ENCODE measurements at regions not wholly inside any gene's neighbourhood (a gene's known extent, or its start where the extent isn't known, plus 50 kb on each side); places are given as distances from the start of the nearest gene placed in this dataset.

DNA sequence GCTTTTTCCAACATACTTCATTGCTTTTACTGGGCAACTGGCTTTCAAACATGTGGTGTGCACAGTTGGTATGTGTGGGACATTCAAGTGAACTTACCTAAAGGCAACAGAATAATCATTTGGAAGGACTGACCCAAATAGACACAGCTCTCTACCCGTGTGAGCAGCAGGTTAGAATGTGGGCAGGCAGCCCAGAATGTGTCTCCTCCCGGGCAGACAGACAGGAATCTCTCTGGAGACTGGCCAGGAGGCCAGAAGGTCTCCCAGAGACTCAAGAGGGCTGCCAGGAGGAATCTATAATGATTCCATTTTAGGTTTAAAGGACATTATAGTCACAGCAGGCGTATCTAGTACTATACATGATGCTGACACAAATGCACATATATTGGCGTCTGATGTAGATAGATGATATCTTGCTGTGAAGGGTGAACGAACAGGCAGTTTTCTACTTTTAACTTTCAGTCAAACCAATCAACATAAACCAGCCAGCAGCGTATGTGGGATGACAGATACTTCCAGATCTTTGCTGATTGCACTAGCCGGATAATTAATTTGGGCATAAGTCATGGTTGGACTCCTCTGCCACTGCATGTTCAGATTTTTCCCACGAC, 297.4 kb upstream of the ZNF608 start:
- ATAC-seq: no peak
- CTCF ChIA-PET: no interaction called here
- POLR2A ChIA-PET: no interaction called here
- no peak overlapping the region for H3K27ac Mint-ChIP-seq
- no peak for DNase-seq
- H3K4me3 Mint-ChIP-seq: no peak overlapping the region
- H3K9me3 Mint-ChIP-seq (ENCODE audit: insufficient read depth): no peaks in the 10 kb centered on the region
- H3K27me3 Mint-ChIP-seq (ENCODE audit: low read depth): no peaks in the 10 kb centered on the region
- no peaks in the 10 kb centered on the region for H3K36me3 Mint-ChIP-seq (ENCODE audit: low read depth)
- H3K4me1 Mint-ChIP-seq (ENCODE audit: low read depth): no peaks in the 10 kb centered on the region

DNA sequence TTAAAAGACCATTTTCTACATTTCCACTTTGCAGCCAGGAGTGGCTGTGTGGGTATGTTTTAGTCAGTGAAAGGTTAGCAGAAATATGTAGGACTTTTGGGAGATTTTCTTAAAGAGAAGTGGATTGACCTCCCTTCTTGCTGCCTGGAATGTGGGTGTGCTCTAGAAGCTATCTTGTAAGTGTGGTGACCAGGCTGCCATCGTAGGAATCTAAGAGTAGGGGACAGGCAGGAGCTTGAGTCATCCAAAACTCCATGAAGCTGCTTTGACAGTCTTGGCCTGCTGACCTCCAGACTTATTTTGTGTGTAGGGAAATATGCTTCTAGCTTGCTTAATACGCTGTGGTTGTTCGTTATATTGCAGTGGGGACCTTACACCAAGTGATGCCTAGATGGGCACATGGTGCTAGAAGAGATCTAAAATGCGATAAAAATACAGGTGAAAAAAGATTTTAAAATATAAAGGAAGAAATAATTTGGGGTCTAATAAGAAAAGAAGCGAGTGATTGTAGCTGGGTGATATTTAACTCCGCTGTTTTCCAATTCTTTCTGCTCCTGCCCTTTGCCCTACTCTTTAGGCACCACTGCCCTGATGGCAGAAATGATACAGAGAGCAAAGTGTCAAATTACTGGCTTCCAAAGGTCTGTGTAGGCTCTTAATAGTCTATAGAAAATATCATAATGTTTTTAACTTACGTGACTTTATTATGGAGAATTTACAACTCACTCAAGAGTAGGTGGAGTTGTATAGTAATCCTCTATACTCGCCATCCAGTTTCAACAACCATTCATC, 298.2 kb upstream of the ZNF608 start:
- Mint-ChIP-seq H3K27ac (no peak overlapping the region), H3K27me3 (ENCODE audit: low read depth) (no peaks in the 10 kb centered on the region), H3K9me3 (ENCODE audit: insufficient read depth) (no peaks in the 10 kb centered on the region), H3K4me1 (ENCODE audit: low read depth) (no peaks in the 10 kb centered on the region), H3K4me3 (no peak overlapping the region), H3K36me3 (ENCODE audit: low read depth) (no peaks in the 10 kb centered on the region)
- no peak for DNase-seq
- ChIA-PET CTCF (no interaction called here), POLR2A (no interaction called here)
- ATAC-seq: no peak

DNA sequence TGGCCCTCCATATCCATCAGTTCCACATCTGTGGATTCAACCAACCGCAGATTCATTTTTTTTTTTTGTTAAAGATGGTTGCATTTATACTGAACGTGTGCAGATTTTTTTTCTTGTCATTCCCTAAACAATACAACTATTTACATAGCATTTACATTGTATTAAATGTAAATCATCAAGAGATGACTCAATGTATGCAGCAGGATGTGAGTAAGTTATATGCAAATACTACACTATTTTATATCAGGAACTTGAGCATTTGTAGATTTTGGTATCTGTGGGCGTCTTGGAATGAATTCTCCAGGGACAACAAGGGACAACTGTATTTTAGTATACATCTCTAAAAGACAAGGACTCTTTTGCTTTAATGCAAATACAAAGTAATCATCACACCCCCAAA, 299.2 kb upstream of the ZNF608 start:
- ATAC-seq (no peak), DNase-seq (no peak)
- no peaks in the 10 kb centered on the region for H3K36me3 Mint-ChIP-seq (ENCODE audit: low read depth)
- no peak overlapping the region for H3K4me3 Mint-ChIP-seq
- no peak overlapping the region for H3K27ac Mint-ChIP-seq
- POLR2A ChIA-PET: no interaction called here
- CTCF ChIA-PET: no interaction called here
- no peaks in the 10 kb centered on the region for H3K9me3 Mint-ChIP-seq (ENCODE audit: insufficient read depth)
- H3K4me1 Mint-ChIP-seq (ENCODE audit: low read depth): no peaks in the 10 kb centered on the region
- H3K27me3 Mint-ChIP-seq (ENCODE audit: low read depth): no peaks in the 10 kb centered on the region

DNA sequence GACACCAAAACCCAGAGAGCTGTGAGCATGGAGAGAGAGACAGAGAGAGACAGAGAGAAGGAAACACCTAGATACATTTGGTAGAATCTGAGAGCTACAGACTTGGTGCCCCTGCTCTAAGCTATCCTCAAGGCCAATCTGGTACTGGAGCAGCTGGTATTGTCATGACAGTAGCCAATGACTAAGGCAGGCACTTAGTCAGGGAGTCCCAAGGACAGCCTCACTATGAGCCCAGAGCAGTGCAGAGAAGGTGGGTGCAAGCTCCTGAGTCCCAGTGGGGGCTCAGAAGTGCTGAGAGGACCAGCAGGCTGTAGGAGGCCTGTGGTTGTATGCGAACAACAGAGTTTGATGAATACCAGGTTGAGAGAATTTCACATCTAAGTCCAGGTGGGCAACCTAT, 300.4 kb upstream of the ZNF608 start:
- no peak overlapping the region for H3K4me3 Mint-ChIP-seq
- H3K36me3 Mint-ChIP-seq (ENCODE audit: low read depth): no peaks in the 10 kb centered on the region
- no peak for DNase-seq
- ChIA-PET POLR2A (interaction anchor here (0.6 kb wide), 1 partner anchor 46 kb away, joined by 3 read pairs; no protein-coding TSS in a partner anchor), CTCF (no interaction called here)
- no peak overlapping the region for H3K27ac Mint-ChIP-seq
- no peak for ATAC-seq
- no peaks in the 10 kb centered on the region for H3K4me1 Mint-ChIP-seq (ENCODE audit: low read depth)
- no peaks in the 10 kb centered on the region for H3K27me3 Mint-ChIP-seq (ENCODE audit: low read depth)
- H3K9me3 Mint-ChIP-seq (ENCODE audit: insufficient read depth): no peaks in the 10 kb centered on the region

DNA sequence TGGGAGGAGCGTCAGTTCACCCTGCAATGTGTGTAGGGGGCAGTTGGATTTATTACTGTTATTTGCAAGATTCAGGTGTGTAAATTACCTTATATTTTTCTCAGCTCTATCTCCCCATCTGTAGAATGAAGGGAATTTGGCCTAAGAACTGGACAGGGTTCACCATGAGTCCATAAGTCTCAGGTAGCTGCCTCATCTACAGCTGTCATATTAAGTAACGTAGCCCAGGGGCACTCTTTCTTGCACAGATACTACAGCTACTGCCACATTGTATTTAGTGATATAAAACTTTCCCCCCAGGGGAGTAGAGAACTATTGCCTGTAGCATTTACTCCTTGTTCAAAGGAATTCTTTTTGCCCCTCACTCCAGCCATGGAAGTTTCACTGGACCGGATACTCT, 301.4 kb upstream of the ZNF608 start:
- ChIA-PET CTCF (no interaction called here), POLR2A (no interaction called here)
- H3K4me3 Mint-ChIP-seq: no peak overlapping the region
- H3K27me3 Mint-ChIP-seq (ENCODE audit: low read depth): no peaks in the 10 kb centered on the region
- H3K36me3 Mint-ChIP-seq (ENCODE audit: low read depth): no peaks in the 10 kb centered on the region
- ATAC-seq (no peak), DNase-seq (no peak)
- H3K4me1 Mint-ChIP-seq (ENCODE audit: low read depth): no peaks in the 10 kb centered on the region
- no peaks in the 10 kb centered on the region for H3K9me3 Mint-ChIP-seq (ENCODE audit: insufficient read depth)
- H3K27ac Mint-ChIP-seq: no peak overlapping the region

DNA sequence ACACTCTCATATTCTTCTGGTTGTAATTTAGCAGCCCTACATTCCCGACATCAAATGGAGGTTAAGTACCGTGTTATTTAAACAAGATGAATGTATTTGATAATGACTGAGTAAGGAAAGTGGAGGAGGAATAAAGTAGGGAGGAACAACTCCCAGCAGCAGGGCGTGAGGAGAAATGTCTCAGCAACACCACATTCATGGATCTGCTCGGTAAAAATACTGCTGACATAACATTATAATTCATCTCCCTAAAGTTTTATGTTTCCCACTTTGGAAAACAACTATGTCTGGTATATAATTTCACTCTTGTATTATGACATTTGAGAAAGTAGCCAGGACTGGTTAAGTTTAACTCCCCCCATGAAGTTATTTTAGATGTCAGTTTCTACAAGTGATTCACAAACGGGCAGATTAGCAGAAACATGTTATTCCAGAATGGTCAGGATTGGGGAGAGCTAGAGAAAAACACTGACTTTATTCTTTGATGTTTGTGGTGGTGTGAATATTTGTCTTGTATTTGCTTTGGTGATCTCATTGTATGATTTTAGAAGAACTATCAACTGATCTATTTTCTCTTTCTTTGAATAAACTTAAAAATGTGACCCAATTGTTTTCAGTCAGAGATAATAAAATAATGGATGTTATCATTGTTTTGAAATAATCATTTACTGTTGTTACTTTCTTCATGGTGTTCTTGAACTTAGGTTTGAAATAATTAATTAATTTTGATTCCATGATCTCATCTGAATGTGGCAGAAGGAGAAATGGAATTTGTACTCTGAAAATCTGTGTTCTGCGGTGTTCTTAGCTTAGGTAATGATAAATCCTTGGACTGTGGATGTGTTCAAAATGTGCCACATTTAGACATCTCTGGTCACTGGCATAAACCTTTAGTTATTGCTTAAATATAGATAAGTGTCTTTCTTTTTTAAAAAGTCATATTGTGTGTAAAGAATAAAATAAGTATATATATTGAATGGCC, 303.6 kb upstream of the ZNF608 start:
- DNase-seq (no peak), ATAC-seq (no peak)
- no peaks in the 10 kb centered on the region for H3K27me3 Mint-ChIP-seq (ENCODE audit: low read depth)
- H3K27ac Mint-ChIP-seq: no peak overlapping the region
- no peaks in the 10 kb centered on the region for H3K9me3 Mint-ChIP-seq (ENCODE audit: insufficient read depth)
- no peaks in the 10 kb centered on the region for H3K4me1 Mint-ChIP-seq (ENCODE audit: low read depth)
- ChIA-PET POLR2A (no interaction called here), CTCF (no interaction called here)
- no peak overlapping the region for H3K4me3 Mint-ChIP-seq
- H3K36me3 Mint-ChIP-seq (ENCODE audit: low read depth): no peaks in the 10 kb centered on the region

DNA sequence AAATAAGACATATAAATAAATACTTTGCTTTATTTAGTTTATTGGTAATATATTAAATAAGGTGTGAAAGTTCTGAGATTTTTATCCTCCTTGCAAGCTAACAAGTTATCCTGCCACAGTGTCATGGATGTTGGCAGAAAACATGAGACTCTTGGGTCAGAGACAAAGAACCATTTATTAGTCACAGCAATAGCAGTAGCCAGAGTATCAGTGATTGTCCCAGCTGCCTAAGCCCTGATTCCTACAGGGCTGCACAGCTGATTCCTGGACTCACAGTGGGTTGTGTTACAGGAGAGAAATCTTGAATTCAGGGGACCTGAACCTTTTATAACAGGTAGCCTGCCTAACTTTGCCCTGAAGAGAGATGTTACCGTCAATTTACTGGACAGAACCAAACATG, 304.5 kb upstream of the ZNF608 start:
- ChIA-PET POLR2A (no interaction called here), CTCF (no interaction called here)
- DNase-seq (no peak), ATAC-seq (no peak)
- no peaks in the 10 kb centered on the region for H3K9me3 Mint-ChIP-seq (ENCODE audit: insufficient read depth)
- no peaks in the 10 kb centered on the region for H3K27me3 Mint-ChIP-seq (ENCODE audit: low read depth)
- no peaks in the 10 kb centered on the region for H3K36me3 Mint-ChIP-seq (ENCODE audit: low read depth)
- H3K4me1 Mint-ChIP-seq (ENCODE audit: low read depth): no peaks in the 10 kb centered on the region
- no peak overlapping the region for H3K27ac Mint-ChIP-seq
- H3K4me3 Mint-ChIP-seq: no peak overlapping the region

DNA sequence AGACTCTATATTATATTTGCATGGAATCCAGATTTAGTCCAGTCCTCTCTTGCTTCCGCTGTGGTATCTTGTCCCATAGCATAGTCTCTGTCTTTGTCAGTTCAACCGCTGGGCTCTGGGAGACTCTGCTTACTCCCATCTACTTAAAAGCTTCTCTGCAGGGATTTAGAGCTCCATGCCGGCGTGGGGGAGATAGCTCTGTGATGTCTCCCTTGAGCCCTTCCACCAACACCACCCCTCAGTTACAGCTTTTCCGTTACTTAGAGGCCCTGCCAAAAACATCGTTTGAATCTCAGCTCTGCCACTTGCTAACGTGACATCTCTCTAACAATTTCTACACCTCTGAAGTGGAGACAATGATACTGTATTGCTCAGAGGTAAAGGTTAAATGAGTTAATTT, 306.1 kb upstream of the ZNF608 start:
- Mint-ChIP-seq H3K4me3 (no peak overlapping the region), H3K9me3 (ENCODE audit: insufficient read depth) (no peaks in the 10 kb centered on the region), H3K27ac (no peak overlapping the region), H3K36me3 (ENCODE audit: low read depth) (no peaks in the 10 kb centered on the region), H3K4me1 (ENCODE audit: low read depth) (no peaks in the 10 kb centered on the region), H3K27me3 (ENCODE audit: low read depth) (no peaks in the 10 kb centered on the region)
- ATAC-seq (no peak), DNase-seq (no peak)
- POLR2A ChIA-PET: no interaction called here
- CTCF ChIA-PET: no interaction called here

DNA sequence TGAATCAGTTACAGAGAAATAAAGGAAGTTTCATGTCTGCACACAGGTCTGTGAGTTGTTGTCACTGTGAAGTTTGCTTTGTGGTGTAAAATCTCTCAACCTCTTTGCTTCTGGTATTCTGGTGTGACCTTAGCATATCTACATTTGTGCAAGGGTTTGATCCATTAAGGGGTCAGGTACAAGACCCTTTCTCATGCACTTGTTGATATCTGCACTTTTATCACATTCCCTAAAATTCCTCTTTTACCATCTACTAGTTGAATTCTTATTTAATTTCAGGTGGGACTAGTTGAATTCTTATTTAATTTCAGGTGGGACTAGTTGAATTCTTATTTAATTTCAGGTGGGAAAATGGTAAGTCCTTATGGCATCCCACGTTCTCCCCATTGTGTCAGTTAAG, 306.7 kb upstream of the ZNF608 start:
- DNase-seq (no peak), ATAC-seq (no peak)
- ChIA-PET POLR2A (no interaction called here), CTCF (no interaction called here)
- Mint-ChIP-seq H3K36me3 (ENCODE audit: low read depth) (no peaks in the 10 kb centered on the region), H3K9me3 (ENCODE audit: insufficient read depth) (no peaks in the 10 kb centered on the region), H3K4me1 (ENCODE audit: low read depth) (no peaks in the 10 kb centered on the region), H3K27me3 (ENCODE audit: low read depth) (no peaks in the 10 kb centered on the region), H3K27ac (no peak overlapping the region), H3K4me3 (no peak overlapping the region)

DNA sequence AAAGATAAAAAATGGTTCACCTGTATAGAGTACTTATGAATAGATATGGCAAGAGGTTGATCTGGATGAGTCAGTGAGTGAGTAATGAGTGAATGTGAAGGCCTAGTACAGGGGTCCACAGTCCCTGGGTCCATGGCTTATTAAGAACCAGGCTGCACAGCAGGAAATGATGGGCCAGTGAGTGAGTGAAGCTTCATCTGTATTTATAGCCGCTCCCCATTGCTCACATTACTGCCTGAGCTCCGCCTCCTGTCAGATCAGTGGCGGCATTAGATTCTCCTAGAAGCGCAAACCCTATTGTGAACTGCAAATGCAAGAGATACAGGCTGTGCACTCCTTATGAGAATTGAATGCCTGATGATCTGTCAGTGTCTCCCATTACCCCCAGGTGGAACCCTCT, 307.7 kb upstream of the ZNF608 start:
- H3K27me3 Mint-ChIP-seq (ENCODE audit: low read depth): no peaks in the 10 kb centered on the region
- ChIA-PET POLR2A (no interaction called here), CTCF (no interaction called here)
- H3K36me3 Mint-ChIP-seq (ENCODE audit: low read depth): no peaks in the 10 kb centered on the region
- H3K4me1 Mint-ChIP-seq (ENCODE audit: low read depth): no peaks in the 10 kb centered on the region
- DNase-seq (no peak), ATAC-seq (no peak)
- H3K4me3 Mint-ChIP-seq: no peak overlapping the region
- no peaks in the 10 kb centered on the region for H3K9me3 Mint-ChIP-seq (ENCODE audit: insufficient read depth)
- H3K27ac Mint-ChIP-seq: no peak overlapping the region

DNA sequence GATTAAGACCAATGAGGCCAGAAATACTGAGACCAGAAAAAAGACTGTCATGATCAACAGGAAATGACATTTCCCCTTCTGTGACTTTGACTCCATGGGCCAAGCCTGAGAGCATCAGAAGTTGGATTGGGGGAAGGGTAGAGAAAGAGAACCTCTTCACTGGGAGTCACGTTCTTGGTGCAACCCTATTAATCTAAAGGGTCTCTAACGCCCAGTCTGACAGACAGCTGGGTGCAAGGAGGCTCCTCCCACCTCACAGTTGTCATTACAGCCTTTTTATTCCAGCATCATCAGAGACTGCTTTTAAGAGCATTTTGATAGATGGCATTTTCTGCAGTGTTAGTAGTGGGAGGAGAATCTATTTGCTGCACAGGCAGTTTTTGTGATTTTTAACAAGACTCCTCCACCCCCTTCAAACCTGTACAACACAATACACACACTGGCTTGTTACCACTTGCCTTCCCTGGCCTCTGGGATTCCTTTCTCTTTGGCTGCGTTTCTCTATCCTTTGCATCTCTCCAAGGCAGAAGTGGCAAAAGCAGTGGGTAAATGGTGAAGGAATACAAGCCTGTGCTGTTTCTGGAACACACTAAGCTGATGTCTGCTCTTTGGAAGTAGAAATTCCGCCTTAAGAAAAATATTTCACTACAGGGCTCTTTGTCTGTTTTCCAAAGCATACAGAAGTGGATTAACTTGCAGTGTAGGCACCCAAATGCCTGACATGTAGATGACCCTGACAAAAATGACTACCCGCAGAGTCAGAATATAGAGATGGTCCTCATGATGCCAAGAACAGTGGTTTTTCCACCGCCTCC, 310.4 kb upstream of the ZNF608 start:
- Mint-ChIP-seq H3K9me3 (ENCODE audit: insufficient read depth) (no peaks in the 10 kb centered on the region), H3K36me3 (ENCODE audit: low read depth) (no peaks in the 10 kb centered on the region), H3K27ac (no peak overlapping the region), H3K4me1 (ENCODE audit: low read depth) (no peaks in the 10 kb centered on the region), H3K4me3 (no peak overlapping the region), H3K27me3 (ENCODE audit: low read depth) (no peaks in the 10 kb centered on the region)
- no peak for DNase-seq
- no peak for ATAC-seq
- POLR2A ChIA-PET: no interaction called here
- CTCF ChIA-PET: no interaction called here
